ENCODE measurements at regions not wholly inside any gene's neighbourhood (a gene's known extent, or its start where the extent isn't known, plus 50 kb on each side); places are given as distances from the start of the nearest gene placed in this dataset.

DNA sequence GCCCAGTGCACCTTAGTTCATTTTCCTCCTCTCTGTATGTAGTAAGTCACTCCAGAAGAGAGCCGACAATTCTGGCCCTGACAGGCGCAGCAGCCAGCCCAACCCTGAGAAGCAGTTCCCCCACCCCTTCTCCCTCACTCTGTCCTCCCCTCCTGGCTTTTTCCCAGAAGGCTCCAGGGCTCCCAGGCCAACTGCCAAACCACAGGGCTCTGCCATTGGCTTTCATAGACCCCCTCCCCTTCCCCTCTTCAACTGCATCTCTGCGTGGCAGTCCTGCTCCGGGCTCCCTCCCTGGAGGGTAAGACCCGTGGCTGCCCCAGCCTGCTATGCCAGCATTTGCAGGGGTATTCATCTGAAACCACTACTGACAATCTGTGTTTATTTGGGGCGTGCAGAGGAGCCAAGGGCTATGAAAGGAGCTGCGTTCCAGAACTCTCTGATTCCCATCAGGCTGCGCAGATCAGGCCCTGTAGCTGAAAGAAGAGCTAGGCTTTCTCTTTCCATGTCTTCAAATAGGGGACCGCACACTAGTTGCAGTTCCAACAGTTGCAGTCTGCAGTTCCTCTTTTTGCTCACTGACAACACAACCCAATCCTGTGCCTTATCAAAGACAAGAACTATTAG lies 388.6 kb upstream of the TNP1 start:
- TF ChIP-seq, protein P1, sequence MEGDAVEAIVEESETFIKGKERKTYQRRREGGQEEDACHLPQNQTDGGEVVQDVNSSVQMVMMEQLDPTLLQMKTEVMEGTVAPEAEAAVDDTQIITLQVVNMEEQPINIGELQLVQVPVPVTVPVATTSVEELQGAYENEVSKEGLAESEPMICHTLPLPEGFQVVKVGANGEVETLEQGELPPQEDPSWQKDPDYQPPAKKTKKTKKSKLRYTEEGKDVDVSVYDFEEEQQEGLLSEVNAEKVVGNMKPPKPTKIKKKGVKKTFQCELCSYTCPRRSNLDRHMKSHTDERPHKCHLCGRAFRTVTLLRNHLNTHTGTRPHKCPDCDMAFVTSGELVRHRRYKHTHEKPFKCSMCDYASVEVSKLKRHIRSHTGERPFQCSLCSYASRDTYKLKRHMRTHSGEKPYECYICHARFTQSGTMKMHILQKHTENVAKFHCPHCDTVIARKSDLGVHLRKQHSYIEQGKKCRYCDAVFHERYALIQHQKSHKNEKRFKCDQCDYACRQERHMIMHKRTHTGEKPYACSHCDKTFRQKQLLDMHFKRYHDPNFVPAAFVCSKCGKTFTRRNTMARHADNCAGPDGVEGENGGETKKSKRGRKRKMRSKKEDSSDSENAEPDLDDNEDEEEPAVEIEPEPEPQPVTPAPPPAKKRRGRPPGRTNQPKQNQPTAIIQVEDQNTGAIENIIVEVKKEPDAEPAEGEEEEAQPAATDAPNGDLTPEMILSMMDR (IDR thresholded peaks at IDR 0.05) = no peak
- no peak for TF ChIP-seq EZH2 (IDR thresholded peaks at IDR 0.05; ENCODE audit: borderline replicate concordance, insufficient read depth, low read depth, low read length, poor library complexity, severe bottlenecking)
